Left cardiac atrium (tissue), 4 donors: ENCODE measurements at regions not wholly inside any gene's neighbourhood (a gene's known extent, or its start where the extent isn't known, plus 50 kb on each side); places are given as distances from the start of the nearest gene placed in this dataset.

Experiments used
- ATAC-seq, 2 donors: fragments of 200-7000 bp; cut with Tn5 transposase; one replicate each; pipeline ENCODE4 v1.9.1; 2020; ENCODE audit warnings: mild to moderate bottlenecking in 2 of 2, moderate library complexity in 2 of 2
- DNase-seq: peaks from one replicate; pipeline ENCODE4 v3.0.0-alpha.2; 2020
- intact Hi-C, 2 donors: fragments of 100-400 bp; cut with DNase I; formaldehyde crosslinking; loops; one replicate each; pipeline versions ENCODE4 v1.14.1 to v1.15.1; 2022 to 2023
- donor health status: DM: no; HTN: yes; CAD: no.
- donor health status: DM: no; HTN: yes; CAD: no; lungs with severe emphysema.
- donor health status: DM: yes; HTN: yes; CAD: no.
- donor health status: Dilated cardiomyopathy.

DNA sequence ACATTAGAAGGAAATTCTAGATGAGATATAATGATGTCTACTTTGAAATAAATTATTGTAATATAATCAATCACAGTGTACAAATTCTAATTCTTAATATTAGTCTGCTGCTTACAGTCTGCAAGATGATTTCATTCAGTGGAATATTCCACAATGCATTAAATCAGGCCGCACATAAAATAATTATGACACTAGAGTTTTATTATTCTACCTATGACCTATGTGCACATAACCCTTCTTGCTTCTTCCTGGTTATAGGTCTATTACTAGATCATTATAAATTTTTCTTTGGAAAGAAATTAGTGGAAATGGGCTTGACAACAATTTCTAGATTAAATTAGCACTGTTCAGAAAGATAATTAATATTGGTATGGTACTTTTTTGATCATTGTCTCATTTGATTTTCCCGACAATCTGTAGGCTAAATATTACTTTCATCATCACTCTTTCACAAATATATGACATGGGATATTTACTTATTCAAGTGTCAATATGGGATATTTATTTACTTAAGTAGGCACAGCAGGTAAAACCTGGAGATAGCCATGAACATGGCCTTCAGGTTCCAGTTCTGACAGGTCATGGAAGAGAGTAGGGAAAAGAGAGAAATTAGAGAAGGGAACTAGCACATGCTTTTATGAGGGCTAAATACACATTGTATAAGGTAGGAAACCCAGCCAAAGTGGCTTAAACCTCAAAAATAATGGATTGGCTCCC is 476.4 kb downstream of the TOX3 start:
- intact Hi-C loops = no loop called here
- ATAC-seq (no peak), DNase-seq (no peak)

- intact Hi-C loops = loop anchor here (5.0 to 10.0 kb wide), 2 partner anchors 842 to 845 kb away; no protein-coding TSS in a partner anchor
- DNase-seq (no peak), ATAC-seq (no peak)
Measured at GRCh38 chr16:52069866-52070265, 477.1 kb downstream of the TOX3 start.

DNA sequence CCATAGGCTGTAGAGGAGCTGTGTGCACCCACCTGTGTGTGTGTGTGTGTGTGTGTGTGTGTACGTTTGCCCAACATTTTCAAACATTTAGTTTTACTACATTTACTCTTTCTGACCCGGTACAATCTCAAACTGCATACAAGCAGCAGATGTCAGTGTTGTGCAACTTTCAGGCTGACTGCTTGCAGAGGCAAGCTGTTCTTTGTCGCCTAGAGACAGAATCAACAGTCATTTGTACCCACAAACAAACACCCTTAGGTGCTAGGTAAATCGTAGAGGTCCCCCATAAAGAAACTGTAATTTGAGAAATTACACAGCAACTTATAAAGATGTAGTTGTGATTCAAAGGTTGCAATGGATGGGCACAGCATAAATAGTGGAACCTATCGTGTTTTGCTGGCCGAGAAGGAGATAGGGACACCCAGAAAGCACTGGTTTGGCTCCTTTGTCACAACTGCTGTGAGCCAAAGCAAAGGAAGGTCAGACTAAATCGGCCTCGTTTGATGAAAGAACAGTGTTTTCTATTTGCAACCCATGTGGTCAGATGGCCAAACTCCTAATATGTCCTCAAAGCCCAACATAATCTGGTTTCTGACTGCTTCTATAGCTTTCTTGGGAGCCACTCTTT is 478.4 kb downstream of the TOX3 start:
- ATAC-seq (no peak), DNase-seq (no peak)
- intact Hi-C loops = loop anchor here (5.0 to 10.0 kb wide), 2 partner anchors 844 to 846 kb away; no protein-coding TSS in a partner anchor

DNA sequence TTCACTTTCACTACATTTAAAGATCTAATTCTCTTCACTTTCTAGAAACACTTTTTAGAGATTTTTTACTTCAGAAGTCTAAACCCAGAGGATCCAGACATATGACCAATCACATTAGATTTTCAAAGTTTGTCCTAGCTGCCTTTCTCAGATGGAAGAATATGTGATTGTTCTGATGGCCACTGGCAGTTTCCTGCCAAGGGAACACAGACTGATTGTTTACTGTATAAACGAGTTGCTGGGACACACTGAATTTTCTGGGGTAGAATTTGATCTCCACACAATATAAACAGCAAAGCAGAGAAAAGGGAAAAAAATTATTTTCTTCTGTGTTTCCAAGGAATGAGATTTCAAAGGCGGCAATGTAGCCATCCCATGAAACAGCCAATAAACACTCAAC is 480.0 kb downstream of the TOX3 start:
- intact Hi-C loops = loop anchor here (5.0 to 10.0 kb wide), 2 partner anchors 845 to 848 kb away; no protein-coding TSS in a partner anchor
- DNase-seq = no peak
- ATAC-seq = no peak

DNA sequence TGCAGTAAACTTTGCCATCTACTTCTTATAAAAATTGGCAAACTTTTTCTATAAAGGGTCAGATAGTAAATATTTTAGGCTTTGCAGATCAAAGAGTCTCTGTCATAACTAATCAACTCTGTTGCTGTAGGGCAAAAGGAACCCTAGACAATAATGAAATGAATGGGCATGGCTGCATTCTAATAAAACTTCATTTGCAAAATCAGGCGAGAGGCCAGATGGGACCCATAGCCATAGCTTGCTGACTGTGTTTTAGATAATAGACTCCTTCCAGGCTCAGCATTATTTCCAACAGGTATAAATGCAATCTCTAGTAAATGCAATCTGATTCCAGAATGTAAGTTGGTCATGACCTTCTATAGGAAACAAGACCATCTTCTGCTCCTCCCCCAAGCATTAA is 490.7 kb downstream of the TOX3 start:
- intact Hi-C loops = no loop called here
- no peak for DNase-seq
- no peak for ATAC-seq

- no peak for DNase-seq
- intact Hi-C loops = no loop called here
- no peak for ATAC-seq
Measured at GRCh38 chr16:52055381-52055780, 491.6 kb downstream of the TOX3 start.

DNA sequence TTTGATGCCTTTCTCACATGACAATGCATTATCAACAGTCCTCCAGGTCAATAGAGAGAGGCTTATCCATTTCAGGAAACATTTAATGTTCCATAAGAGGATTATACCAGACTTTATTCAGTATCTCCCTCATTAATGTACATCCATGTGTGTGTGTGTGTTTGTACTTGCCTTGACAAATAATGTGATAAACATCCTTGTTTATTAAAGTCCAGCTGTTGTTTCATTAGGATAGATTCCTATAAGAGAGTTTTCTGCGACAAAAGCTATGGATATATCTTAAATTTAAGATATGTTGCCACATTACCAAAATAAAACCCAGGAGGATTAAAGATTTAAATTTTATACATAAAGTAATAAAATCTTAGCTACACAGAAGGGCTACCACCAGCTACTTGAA is 492.6 kb downstream of the TOX3 start:
- DNase-seq = no peak
- intact Hi-C loops = no loop called here

DNA sequence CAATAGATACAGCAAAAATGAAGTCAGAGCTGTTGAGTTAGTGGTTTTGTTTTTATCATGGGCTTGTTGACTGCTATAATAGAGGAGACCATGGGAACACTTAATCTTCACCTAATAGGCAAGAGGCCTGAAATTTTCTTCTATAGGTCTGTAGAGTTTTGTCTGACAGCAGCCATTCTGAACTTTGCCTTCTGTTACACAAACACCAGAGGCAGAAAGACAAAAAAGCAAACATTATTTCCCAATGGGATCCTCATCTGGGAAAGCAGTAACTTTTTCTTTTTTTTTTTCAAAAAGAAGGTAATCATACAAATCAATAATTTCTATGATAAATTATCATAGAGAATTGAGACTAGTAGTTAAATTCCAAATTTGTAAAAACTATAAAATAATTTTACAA is 494.1 kb downstream of the TOX3 start:
- DNase-seq = no peak
- no peak for ATAC-seq
- intact Hi-C loops = no loop called here

More for the DNA sequence above, 492.6 kb downstream of the TOX3 start:
- no peak for ATAC-seq

DNA sequence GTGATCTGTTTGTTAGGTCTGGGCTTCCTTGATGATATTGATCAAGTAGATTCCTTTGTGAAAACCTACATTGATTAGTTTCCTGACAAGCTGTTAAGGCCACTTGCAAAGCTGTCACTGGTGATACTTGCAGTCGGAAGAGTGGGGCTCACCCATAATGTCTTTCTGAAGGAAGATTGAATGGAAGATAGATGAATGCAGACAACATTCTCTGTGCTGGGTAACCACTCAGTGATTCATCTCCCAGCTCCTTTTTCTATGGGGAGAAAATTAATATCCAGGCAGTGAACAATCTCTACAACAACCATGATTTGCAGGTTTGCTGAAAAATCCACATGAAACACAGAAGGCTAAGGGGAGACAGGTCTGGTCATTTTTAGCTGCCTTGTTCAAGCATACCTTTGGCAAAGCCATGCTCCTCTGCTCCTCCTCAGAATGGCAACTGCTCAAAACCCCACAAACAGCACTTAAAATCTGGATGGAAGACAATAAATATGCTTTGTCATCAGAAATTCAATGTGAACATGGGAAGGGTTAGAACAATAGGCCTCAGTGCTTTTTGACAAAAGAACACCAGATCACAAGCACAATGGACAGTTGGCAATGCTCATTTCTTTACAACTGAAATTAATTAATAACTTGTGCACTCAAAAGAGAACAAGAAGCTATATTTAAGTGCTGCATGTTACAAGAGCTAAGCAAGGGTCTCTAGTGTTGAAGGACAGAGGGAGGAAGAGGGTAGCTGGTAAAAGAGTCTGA is 495.4 kb downstream of the TOX3 start:
- intact Hi-C loops = no loop called here
- ATAC-seq = no peak
- DNase-seq = no peak

DNA sequence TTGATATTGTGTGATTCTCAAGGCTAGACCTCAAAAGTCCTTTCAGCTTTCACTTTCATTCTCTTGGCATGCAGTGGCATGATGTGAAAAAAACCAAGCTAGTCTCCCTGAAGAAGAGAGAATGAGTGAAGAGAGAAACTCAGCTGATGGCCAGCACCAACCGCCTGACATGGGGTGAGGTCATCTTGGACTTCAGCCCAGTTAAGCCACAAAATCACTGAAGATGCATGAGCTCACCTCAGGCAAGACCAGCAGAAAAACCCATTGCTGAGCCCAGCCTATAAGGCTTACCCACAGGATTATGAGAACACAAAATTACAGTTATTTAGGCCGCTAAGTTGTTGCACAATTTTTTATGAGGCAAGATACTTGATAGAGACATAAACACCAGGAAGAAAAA is 496.5 kb downstream of the TOX3 start:
- ATAC-seq (no peak), DNase-seq (no peak)
- intact Hi-C loops = no loop called here

DNA sequence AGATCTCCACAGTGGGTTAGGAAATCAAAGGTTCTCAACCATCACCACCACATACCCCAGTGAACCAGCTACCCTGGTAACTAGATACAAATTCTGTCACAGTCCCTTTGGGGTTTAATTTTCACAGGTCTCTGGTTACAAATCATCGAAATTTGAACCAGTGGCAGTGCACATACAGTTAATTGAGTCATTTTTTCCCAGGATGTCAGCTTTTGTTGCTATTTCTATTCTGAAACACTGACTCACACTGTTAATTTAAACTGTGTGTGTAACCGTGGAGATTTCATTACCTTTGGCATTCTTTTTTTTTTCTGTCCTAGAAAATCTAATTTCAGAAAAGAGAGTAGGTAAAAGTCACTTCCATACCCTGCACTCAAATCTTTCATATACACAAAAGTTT is 511.5 kb downstream of the TOX3 start:
- intact Hi-C loops = no loop called here
- no peak for ATAC-seq
- no peak for DNase-seq

DNA sequence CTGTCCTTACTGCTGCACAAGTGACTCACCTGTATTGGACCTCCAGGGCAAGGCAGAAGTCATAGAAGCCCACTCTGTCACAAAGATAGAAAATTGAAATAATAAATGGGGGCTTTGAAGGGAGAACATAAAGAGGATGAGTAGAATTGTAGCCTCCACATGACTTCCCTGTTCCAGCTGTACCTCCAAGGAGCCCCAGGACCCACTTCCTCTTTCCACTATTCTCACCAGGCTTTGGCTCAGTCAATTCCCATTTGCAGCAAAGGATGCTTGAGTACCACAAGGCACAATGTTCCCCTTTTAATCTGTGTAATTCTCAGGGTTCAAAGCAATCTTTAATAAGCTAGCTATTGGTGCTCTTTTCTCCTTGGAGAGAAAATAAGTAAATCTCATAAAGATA is 512.1 kb downstream of the TOX3 start:
- no peak for ATAC-seq
- intact Hi-C loops = no loop called here

GRCh38 chr16:52033992-52034391 is 513.0 kb downstream of the TOX3 start:
- DNase-seq (no peak), ATAC-seq (no peak)
- intact Hi-C loops = no loop called here

More for the DNA sequence above, 512.1 kb downstream of the TOX3 start:
- DNase-seq = no peak

- intact Hi-C loops = no loop called here
- no peak for ATAC-seq
Measured at GRCh38 chr16:52022980-52023379, 524.0 kb downstream of the TOX3 start.

DNA sequence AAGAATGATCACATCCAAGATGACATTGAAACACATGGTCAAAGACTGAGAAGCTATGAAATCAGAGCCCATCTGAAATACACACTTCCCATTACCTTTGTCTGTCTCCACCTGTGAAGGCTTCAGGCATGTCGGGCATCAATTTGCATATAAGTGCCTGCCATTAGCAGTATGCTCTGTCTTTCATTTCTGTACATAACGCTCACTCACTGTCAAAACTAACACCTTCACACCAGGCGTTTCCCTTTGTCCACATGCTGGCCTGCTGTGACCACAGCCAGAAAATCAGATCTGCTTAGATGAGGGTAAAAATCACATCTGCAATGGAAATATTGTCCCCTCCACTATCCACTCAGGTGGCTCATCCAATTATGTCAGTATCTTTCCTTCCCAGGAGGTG is 524.8 kb downstream of the TOX3 start:
- intact Hi-C loops = no loop called here
- no peak for DNase-seq
- no peak for ATAC-seq

More at GRCh38 chr16:52022980-52023379, 524.0 kb downstream of the TOX3 start:
- DNase-seq = no peak

- ATAC-seq = no peak
- DNase-seq = no peak
- intact Hi-C loops = no loop called here
Measured at GRCh38 chr16:52016387-52016786, 530.6 kb downstream of the TOX3 start.

GRCh38 chr16:52005551-52005950 is 541.4 kb downstream of the TOX3 start:
- DNase-seq = no peak
- no peak for ATAC-seq
- intact Hi-C loops = no loop called here

DNA sequence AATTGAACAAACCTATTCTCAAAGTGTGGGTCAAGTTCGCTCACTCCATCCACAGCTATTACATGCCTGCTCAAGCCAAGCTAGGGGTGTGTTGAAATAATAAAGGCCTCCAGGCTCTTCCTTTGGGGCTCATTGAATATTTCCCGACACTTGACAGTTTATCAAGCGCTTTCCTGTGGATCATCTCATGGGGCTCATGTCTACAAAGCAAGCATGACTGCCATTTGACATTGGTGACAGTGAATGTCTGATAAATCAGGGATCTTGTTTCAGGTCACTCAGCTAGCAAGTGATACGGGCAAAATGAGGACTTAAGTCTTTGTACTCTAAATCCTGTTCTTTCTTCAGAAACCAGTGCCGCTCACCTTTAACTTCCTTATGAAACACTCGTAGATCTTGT is 542.6 kb downstream of the TOX3 start:
- no peak for ATAC-seq
- intact Hi-C loops = no loop called here
- DNase-seq = no peak

DNA sequence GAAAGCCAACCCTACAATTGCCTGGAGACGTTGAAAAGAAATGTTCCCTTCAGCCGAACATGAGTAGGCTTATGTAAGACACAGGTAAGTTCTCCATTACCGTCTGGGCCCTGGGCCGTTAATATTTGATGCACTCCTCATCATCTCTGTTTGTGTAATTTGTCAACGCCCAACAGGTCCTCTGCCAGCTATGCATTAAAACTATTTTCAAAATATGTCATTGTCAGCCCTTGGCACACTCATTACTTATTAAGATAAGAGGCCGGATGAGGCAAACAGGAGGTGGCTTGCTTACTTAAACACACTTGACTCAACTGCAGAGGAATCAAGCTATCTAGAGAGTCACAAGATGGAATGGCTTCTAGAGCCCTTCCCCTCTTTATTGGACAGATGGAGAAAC is 544.9 kb downstream of the TOX3 start:
- DNase-seq = no peak
- intact Hi-C loops = no loop called here
- no peak for ATAC-seq

GRCh38 chr16:51996516-51996915 is 550.4 kb downstream of the TOX3 start:
- no peak for DNase-seq
- ATAC-seq = no peak
- intact Hi-C loops = no loop called here
